GM18858 (cell line): ENCODE measurements at regions not wholly inside any gene's neighbourhood (a gene's known extent, or its start where the extent isn't known, plus 50 kb on each side); places are given as distances from the start of the nearest gene placed in this dataset.
"Not testable (repeated sequence)": the region's sequence is repeated elsewhere in the genome, so short reads cannot be mapped to it uniquely, and the experiment has no call there.

Experiments
- ATAC-seq: cut with Tn5 transposase; IDR thresholded peaks from one replicate; pipeline ENCODE4 v1.9.1; 2021; ENCODE audit not compliant: unreplicated experiment

DNA sequence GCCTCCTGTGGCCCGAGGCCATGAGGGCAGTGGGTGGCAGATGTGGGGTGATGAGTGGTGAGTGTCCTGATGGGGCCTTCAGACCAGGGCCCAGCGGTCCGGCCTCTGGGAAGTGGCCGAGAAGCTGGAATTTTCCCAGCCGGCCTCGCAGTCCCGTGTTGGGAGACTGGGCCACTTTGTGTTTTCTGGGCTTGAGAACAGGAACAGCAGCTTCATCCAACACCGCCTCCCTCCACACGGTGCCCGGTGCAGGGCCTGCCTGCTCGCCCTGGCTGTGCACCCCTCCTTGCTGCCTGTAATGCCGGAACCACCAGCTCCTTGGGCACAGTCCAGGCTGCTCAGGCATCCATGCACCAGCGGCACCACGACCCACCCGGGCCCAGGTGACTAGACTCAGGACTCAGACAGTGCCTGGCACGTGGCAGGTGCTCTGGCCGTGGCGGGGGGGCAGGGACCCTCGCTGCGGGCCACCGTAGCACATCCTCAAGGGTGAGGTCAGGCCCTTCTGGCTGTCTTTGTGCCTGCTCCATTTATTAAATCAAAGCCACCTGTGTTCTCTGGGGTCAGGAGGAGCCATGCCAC is 194.7 kb downstream of the BANP start:
- not testable (repeated sequence) for ATAC-seq

DNA sequence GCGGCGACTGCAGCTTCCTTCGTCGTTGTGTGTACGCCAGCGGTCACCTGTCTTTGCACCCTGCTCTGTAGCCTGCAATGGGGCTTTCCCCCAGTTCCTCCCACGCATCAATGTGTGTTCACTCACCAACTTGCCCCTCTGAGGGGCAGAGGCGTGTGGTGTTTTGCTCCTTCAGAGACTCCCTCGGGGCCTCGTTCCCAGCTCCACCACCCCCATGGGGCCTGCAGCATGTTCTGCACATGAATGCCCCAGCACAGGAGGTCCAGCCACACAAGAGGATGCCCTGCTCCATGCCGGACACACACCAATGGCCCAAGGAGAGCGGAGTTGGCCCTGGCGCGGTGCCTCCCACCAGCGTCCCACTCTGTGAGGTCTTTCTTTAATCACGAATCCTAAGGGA is 196.8 kb downstream of the BANP start:
- ATAC-seq, result not testable (repeated sequence)

DNA sequence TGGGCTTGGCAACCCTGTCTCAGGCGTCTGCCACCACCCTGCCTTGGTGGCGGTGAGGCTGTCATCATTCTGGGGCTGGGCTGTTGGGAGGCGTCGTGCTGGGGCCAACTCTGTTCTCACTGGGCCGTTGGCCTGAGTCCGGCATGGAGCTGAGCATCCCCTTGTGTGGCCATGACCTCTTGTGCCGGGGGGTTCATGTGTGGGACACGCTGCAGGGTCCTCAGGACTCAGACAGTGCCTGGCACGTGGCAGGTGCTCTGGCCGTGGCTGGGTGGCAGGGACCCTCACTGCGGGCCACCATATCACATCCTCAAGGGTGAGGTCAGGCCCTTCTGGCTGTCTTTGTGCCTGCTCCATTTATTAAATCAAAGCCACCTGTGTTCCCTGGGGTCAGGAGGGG is 197.4 kb downstream of the BANP start:
- not testable (repeated sequence) for ATAC-seq

DNA sequence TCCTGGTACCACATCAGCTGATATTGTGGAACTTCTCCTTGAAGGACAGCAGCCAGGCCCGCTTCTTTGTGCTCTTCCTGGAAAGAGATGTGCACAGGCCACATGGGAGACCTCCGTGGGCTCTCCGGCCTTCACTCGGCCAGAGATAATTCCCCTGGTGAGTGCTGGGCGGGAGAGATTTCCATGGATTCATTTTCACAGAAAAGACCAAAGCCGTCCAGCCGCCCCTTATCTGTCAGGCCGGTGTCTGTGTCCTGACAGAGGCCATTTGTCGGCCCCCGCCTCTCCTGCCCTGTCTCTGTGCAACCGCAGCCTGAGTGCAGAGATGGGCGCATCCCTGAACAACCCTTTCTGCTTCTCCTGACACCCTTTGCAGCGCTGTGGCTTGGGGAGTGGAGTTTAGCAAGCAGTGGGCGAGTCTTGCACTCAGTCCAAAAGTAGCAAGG is 197.9 kb downstream of the BANP start:
- ATAC-seq, result not testable (repeated sequence)

DNA sequence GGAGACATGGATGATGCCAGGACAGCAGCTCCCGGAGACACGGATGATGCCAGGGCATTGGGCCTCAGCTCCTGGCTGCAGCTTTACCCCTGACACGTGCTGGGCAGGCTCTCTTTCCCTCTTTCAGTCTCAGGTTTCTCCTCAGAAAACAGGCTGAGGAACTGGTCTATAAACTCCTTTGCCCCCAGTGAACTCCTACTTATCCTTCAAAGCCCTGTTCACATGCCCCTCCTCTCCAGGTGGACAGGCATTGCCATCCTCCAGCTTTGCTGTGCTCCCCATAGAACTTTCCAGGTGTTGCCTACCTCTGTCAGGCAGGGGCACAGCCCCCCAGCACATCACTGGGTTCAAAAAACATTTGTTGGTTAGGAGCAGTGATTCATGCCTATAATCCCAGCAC is 198.4 kb downstream of the BANP start:
- not testable (repeated sequence) for ATAC-seq

DNA sequence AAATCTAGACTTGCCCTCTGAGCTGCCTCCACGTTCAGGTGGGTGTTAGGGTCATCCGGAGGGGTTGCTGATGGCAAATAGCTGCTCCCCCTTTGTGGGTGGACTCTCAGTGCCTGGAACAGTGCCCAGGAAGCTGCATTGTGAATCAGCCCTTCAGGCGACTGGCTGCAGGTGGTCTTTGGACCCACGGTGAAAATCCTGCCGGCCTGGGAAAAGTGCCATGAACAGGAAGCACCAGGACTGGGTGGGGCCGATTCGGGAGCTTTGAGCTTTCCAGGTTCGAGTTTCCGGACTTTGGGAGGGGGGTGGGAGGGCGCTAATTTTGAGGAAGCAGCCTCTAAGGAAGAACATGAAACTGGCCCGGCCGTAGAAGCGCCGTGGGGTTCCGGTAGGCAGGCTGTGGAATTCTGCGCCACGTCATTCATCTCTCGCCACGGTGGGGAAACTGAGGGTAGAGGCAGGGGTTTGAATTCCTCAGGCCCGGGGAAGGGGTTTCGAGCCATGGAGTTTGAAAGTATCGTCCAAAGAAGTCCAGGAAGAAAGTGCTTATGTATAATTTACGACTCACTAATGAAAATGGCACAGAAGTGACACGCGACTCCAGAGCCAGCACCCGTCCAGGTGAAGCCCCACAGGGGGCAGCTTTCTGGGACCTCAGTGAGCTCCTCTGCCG is 199.4 kb downstream of the BANP start:
- ATAC-seq, result not testable (repeated sequence)

DNA sequence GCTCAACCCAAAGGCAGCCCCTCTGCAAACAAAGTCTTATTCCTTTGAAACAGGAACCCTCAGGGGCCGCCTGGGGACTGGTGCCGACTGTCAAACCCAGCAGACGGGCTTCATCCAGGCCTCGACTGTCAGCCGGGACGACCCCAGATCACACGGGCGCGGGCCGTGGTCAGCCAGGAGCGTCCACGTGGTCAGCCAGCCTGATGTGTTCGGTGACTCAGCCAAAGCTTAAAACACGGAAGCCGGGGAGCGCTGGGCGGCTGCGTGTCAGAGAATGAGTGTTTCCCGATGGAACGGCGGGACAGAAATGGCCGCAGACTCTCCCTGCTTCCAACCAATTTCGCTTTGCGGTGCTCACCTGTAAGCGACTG is 199.9 kb downstream of the BANP start:
- ATAC-seq, result not testable (repeated sequence)

DNA sequence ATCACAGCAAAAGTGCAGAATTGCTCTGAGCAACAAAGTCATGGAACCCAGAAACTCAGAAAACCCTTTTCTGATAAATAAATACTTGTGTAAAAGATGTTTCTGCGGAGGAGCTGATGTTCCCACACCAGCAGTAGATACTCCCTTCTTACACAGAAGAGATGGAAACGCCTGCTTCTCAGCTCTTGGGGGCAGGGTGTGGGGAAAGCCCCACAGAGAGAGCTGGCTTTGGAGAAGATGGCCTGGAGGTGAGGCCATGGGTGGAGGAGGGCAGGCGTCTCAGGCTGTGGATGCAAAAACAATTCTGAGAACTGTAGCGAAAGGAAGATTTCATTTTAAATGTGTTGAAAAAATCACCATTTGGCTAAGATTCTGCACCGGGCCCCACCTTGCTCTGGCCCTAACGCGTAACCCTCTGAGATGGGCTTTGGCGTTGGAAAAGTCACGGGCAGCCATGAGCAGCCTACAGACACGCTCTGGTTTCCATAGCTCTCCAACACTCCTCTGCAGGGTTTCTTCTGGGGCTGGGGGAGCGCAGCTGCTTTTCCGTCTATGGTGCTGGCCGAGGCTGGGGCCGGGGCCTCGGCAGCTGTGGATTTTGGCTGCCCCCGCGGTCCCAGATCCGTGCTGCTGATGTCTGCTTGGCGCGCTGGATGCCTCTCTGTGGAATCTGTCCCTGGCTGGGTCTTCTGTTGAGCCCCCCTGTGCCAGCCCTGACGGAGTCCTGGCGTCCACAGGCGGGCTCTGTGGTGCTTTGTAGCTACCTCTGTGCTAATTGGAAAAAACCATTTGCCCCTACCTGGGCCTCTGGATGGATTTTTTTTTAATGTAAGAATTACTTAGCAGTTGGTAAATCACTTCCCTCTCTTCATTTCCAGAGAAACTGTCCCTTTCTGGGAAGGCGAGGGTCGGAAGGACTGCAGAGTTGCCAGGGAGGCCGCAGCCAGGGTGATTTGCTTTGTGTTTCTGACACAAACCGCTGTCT is 200.9 kb downstream of the BANP start:
- not testable (repeated sequence) for ATAC-seq

DNA sequence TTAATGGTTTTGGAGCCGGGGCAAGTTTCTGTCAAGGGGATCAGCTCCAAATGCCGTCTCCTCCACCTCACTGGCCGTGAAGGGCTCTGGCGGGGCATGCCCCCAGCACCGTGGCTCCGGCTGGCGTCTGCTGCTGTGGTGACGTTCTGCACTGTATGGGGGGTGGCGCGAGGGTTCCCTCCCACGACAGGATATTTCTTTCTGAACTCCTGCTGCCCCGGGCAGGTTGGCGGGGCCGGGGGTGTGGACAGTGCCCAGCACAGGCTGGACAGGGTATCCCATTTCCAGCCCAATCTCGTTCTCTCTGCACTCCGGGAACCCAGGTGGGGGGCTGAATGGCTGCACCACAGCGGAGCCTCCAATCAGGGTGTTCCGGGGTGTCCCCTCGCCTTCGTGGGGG is 201.6 kb downstream of the BANP start:
- not testable (repeated sequence) for ATAC-seq

DNA sequence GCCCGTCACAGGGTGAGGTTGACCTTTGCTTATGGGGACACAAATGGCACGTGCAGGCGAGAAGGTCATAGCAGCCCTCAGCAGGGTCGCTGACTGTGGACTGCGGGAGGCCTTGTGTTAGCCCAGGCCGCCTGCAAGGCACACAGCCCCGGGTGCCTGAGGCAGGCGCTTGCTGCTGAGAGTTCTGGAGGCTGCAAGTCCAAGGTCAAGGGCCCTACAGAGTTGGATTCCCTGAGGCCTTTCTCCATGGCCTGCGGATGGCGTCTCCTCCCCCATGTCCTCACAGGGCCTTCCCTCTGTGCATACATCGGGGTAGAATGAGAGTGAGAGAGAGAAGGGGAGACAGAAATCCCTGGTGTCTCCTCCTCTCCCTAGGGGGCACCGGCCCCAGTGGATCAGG is 202.3 kb downstream of the BANP start:
- ATAC-seq, result not testable (repeated sequence)

DNA sequence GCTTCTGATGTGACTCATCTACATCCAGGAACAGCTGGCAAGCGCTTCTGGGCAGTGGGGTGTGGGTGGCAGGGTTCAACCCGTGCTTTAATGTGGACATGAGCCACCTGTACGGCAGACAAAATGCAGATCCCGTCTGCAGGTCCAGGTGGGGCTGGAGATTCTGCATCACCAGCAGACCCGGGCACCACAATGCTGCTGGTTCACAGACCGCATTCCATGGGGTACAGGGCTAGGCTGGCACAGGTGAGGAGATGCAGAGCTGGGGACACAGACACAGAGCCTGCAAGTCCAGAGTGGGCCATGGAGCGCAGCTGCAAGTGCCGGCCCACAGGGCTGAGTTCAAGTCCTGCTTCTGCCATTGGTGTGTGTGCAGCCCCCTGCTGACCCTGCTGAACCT is 203.7 kb downstream of the BANP start:
- not testable (repeated sequence) for ATAC-seq

DNA sequence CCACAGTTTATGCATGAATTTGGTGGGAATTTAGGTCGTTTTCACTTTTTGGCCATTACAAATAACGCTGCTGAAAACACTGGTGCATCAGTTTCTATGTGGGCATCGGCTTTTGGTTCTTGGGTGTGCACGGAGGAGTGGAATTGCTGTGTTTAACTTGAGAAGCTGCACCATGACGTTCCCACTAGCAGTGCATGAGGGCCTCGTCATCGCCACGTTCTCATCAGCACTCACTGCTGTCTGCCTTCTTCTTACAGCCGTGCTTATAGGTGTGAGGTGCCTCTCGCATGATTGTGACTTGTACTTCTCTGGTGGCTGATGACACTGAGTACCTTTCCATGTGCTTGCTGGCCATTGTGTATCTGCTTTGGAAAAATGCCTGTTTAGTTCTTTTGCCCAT is 204.4 kb downstream of the BANP start:
- not testable (repeated sequence) for ATAC-seq

DNA sequence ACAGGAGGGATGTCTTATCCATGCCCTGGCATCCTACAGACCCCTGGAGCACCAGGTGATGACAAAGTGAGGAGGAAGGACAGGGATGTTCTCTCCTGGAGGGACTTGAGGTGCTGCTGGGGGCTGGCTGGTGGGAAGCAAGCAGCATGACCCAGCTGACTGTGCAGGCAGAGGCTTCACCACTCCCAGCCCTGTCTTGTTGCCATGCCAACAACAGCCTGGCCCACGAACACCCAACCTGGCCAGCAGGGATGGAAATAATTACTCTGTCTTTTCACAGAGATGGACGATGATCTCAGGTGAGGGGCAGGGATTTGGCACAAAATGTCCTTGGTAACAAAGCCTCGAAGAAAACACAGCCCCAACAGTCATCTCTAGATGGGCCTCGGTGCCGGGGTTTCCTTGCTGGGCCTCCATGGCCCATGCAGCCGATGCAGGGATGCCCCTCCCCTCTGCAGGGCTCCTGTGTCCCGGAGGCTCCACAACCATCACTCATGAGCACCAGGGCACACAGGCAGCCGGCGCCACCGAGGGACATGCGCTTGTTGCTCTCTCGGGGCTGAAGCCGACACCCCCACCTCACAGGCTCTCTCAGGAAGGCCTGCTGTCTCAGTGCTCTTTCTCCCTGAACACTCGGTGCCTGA is 205.5 kb downstream of the BANP start:
- ATAC-seq, result not testable (repeated sequence)

DNA sequence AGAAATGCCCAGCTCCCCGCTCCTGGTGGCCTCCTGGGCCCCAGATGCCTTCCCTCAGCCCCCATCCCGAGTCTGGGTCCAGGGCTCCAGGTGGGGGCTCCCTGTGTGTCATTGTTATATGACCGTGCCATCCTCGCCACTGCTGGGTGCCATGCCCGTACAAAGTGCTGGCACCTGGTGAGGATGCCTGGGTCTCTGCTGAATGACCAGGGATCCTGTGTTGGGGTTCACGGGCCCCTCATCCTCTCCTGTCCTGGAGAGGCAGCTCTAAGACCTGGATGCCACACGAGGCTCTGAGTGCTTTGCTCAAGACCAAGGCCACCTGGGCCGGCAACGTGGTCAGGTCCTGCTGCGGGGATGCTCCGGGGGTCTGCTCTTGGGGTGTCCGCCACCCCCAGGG is 206.5 kb downstream of the BANP start:
- not testable (repeated sequence) for ATAC-seq

DNA sequence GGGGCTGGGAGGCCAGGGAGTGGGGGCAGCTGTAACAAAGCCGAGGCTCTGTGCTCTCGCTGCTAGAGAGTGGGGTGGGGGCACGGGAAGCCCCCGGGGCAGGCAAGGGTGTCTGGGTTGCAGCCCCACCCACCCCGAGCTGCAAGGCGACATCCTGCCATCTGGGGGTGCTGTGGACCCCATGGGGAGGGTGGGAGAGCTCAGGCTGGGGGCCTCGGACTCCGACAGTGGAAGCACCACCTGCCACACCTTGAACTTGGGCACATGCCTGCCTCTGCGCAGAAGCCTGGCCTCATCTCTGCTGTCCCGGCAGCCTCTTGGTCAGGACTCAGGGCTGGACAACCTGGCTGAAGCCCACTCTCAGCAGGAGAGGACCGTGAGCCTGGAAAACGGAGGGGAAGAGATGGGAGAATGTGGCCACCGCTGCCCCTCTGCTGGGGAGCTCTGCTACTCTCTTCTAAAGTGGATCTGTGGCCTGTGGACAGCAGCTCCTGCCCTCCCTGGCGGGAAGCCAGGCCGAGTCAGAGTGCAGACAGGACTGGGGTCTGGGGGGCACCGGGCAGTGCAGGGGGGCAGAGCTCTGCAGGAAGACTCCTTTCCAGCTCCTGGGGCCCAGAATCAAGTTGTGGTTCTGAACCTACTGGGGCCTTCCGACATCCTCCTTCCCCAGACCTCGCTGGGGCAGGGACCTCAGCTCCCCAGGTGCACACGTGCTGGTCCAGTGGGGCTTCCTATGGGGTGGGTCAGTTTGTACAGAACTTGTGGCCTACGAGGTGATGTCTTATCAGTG is 207.2 kb downstream of the BANP start:
- ATAC-seq, result not testable (repeated sequence)

DNA sequence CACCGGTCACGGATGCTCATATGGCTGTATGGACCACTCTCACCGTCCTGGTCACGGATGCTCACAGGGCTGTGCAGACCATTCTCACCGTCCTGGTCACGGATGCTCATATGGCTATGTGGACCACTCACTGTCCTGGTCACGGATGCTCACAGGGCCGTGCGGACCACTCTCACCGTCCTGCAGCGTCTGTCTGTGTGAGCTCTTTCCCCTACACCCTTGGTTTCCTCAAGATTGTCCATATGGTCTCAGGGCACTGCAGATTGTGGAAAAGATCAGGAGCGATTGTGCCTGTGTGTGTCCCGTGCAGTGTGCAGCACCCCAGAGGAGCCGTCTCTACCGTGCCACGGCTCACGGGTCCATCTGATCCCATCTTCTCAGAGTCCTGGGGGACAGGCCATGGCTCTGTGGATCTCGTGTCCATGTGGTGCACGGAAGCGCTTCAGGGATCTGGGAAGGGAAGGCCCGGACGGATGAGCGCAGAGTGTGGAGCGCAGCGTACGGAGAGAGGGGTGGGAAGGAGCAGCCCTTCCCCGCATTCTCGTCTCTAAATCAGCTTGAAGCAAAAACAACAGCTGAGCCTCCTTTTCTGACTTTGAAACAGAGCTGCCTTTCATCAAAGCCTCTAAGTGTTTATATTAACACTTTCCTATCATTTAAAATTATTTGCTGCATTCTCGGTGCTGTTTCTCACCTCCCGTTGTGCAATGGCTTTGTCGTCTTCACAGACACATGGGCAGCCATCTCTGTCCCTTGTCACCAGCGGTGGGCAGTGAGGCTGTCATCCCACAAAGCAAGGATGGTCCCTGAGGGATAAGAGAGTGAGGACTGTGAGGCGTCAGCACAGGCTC is 208.0 kb downstream of the BANP start:
- ATAC-seq, result not testable (repeated sequence)

DNA sequence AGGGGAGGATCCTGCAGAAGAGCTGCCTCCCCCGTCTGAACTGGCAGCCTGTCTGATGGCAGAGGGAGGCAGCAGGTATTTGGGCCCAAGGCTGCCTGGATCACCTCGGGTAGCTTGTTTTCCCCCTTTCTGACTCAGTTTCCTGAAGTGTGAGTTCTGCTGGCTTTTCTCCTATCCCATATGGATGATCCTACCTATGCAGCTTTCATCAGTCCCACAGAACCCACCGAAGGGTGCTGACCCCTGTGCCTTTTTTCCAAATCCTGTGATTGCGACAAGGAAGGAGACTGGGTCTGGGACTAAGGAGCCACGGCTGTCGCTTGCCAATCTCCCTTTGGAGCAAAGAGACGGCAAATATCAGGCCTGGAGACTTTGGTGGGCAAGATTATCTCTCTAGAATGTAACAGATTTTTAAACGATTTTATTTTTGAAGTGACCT is 208.7 kb downstream of the BANP start:
- ATAC-seq, result not testable (repeated sequence)

DNA sequence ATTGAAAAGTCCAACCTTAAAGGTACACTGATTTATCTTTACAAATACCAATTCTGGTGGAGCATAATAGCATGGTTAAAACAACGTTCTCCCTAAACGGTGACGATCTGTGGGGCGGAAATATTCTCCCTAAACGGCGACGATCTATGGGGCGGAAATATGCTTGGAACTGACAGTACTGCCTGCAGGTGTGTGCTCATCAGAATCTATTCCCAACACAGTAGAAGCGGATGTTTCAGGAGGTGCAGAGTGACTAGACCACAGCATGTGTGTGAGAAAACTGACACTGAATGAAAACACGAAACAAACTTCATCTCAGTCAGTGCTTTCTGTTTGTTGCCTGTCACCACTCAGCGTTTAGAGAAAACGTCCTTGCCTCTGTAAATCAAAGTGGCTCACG is 210.0 kb downstream of the BANP start:
- ATAC-seq, result not testable (repeated sequence)

DNA sequence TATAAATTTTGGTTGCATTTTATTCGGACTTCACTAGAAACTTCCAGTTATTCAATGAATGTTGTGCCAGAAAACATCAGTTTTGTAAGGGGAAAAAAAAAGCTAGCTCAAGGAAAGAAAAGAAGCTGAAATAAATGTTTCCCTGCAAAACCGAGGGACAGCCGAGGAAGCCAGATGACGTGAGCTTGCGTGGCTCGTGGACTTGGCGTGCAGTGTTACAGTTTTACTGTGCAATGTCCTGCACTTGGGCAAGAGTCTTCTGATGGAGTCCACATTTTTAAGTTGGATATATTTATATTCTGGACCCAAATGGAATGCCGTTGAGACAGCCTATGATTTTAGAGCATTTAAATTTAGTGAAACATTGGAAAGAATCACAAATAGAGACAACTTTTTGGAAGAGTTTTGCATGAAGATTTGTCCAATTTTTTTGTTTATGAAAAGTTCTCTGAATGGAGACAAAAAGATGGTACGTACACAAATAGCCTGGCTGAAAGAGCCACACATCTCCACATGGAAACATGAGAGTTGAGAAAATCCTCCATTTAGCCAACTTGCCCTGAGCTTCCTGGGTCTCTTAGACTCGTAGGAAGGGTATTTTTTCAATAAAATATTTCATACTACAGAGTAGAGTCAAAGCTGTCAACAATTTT is 210.5 kb downstream of the BANP start:
- ATAC-seq, result not testable (repeated sequence)
